HG03196 (cell line): ENCODE measurements at regions not wholly inside any gene's neighbourhood (a gene's known extent, or its start where the extent isn't known, plus 50 kb on each side); places are given as distances from the start of the nearest gene placed in this dataset.
"Not testable (repeated sequence)": the region's sequence is repeated elsewhere in the genome, so short reads cannot be mapped to it uniquely, and the experiment has no call there.

Experiments
- ATAC-seq: cut with Tn5 transposase; IDR thresholded peaks from one replicate; pipeline ENCODE4 v1.9.1; 2021; ENCODE audit not compliant: unreplicated experiment

DNA sequence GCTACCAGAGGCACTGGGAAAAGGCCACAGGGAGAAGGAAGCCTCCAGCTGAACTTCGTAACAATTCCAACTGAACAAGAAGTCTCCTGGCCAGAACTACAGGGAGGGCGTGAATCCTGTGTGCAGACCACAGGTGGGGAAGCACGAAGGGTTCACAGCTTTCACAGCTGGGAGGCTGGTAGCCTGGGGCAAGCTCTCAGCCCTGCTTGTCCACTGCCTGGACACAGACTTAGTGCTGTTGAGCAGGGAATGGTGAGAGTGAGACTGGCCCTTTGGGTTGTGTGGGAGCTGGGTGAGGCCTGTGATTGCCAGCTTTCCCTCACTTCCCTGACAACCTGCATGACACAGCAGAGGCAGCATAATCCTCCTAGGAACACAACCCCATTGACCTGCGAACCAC, 52.1 kb upstream of the TMEM45B start:
- ATAC-seq: not testable (repeated sequence)

DNA sequence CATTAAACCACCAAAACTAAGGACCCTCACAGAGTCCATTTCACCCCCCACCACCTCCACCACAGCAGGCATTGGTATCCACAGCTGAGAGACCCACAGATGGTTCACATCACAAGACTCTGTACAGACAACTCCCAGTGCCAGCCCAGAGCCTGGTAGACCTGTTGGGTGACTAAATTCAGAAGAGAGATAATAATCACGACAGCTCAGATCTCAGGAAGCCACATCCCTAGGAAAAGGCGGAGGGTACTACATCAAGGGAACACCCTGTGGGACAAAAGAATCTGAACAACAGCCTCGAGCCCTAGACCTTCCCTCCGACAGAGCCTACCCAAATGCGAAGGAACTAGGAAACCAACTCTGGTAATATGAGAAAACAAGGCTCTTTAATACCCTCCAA, 51.4 kb upstream of the TMEM45B start:
- not testable (repeated sequence) for ATAC-seq
